ENCODE measurements at regions not wholly inside any gene's neighbourhood (a gene's known extent, or its start where the extent isn't known, plus 50 kb on each side); places are given as distances from the start of the nearest gene placed in this dataset.
"Not testable (repeated sequence)": the region's sequence is repeated elsewhere in the genome, so short reads cannot be mapped to it uniquely, and the experiment has no call there.

DNA sequence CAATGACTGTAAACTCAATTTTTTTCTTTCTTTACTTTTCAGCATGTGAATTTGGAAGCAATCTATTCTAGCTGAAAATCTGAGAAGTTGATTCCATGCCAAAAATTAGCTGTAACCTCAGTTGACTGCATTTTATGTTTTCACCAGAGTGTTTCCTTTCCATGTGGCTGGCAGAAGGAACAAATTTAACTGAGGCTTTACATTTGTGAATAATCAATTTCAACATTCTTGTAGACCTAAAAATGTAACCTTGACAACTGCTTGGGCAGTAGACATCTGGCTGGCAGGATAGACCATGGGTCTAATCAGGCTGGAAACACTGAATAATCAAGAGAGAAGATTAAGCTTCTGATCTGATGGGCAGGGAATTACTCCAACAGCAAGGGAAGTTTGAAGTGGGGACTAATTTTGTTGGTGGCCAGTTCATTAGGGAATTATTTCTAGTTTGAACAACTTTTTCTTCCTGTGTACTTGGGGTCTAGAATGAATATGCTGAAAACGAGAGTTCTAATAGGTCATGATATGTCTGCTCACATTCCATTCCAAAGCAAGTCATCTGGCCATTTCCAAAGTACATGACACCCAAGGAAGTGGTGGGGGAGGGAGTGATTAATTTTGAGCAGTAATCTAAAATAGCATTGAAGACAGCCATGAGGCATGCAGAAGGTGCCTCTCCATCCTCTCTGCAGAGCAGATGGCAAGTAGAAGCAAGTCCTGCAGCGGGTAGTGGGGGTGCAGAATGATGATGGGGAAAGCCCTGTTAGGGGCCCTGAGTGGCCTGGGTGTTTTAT, 68.2 kb downstream of the ATP23 start:
- TF ChIP-seq, protein P1, sequence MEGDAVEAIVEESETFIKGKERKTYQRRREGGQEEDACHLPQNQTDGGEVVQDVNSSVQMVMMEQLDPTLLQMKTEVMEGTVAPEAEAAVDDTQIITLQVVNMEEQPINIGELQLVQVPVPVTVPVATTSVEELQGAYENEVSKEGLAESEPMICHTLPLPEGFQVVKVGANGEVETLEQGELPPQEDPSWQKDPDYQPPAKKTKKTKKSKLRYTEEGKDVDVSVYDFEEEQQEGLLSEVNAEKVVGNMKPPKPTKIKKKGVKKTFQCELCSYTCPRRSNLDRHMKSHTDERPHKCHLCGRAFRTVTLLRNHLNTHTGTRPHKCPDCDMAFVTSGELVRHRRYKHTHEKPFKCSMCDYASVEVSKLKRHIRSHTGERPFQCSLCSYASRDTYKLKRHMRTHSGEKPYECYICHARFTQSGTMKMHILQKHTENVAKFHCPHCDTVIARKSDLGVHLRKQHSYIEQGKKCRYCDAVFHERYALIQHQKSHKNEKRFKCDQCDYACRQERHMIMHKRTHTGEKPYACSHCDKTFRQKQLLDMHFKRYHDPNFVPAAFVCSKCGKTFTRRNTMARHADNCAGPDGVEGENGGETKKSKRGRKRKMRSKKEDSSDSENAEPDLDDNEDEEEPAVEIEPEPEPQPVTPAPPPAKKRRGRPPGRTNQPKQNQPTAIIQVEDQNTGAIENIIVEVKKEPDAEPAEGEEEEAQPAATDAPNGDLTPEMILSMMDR (IDR thresholded peaks at IDR 0.05; ENCODE audit: low read depth, low read length) = no peak
- H3K4me3 ChIP-seq (ENCODE audit: low read depth, low read length) = no peak overlapping the region

DNA sequence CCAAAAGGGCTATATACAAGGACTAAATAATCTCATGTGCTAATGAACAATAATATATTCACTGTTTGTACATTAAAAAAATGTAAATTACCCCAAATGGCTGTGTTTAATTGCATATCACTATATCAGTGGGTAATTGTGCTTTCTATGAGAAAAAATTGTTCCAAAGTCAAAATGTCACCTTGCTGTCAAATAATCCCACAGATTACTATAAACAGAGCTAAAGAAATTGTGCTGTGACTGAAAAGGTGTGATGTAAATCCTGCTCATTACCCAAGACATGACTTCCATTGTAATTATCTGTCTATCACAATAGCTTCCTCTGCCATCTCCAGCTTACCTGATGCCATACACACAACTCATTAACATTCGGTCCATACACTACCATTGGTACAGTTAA, 70.3 kb downstream of the ATP23 start:
- TF ChIP-seq, protein P1 (IDR thresholded peaks at IDR 0.05; ENCODE audit: low read depth, low read length) = no peak
- H3K4me3 ChIP-seq (ENCODE audit: low read depth, low read length) = no peak overlapping the region

DNA sequence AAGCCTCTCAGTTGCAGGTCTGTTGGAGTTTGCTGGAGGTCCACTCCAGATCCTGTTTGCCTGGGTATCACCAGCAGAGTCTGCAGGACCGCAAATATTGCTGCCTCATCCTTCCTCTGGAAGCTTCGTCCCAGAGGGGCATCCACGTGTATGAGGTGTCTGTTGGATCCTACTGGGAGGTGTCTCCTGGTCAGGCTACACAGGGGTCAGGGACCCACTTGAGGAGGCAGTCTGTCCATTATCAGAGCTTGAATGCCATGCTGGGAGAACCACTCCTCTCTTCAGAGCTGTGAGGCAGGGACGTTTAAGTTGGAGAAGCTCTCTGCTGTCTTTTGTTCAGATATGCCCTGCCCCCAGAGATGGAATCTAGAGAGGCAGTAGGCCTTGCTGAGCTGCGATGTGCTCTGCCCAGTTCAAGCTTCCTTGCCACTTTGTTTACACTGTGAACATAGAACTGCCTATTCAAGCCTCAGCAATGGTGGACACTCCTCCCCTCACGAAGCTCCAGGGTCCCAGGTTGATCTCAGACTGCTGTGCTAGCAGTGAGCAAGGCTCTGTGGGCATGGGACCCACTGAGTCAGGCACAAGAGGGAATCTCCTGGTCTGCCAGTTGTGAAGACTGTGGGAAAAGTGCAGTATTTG, 81.1 kb downstream of the ATP23 start:
- not testable (repeated sequence) for H3K4me3 ChIP-seq (ENCODE audit: low read depth, low read length)

DNA sequence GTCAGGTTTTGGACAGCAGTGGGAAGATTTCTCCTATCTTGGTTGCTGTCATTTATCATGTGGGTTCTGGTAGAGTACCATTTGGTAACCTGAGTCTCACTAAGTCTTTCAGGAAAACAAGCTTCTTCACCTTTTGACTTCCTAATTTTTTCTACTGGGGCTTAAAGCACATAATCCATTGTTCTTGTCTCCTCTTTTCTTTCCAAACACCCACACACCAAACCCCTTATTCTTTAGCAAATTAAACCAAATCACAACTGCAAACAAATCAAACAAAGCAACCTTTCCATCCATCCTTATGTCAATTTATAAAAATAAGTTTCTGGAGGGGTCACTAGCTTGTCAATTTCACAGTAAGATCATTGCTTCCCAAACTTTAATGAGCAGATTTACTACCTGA, 84.1 kb downstream of the ATP23 start:
- TF ChIP-seq, protein P1 (IDR thresholded peaks at IDR 0.05; ENCODE audit: low read depth, low read length) = no peak
- H3K4me3 ChIP-seq (ENCODE audit: low read depth, low read length) = no peak overlapping the region

DNA sequence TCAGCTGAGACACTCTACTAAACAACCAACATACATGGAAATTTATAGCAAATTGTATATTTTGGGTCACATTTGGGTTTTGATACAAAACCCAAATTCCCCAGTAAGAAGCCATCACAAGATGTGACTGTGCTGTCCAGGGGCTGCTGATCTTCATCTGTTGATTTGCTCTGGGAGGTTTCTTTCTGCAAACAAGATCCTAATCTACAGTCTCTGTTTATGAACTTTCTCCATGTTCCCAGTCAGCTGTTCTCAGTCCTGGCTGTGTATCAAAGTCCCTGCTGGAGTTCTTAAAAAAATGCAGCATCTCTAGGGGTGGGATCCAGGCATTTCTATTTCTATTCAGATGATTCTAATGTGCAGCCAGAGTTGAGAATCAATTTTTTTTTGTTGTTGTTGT, 85.1 kb downstream of the ATP23 start:
- TF ChIP-seq, protein P1 (IDR thresholded peaks at IDR 0.05; ENCODE audit: low read depth, low read length) = no peak
- no peak overlapping the region for H3K4me3 ChIP-seq (ENCODE audit: low read depth, low read length)

DNA sequence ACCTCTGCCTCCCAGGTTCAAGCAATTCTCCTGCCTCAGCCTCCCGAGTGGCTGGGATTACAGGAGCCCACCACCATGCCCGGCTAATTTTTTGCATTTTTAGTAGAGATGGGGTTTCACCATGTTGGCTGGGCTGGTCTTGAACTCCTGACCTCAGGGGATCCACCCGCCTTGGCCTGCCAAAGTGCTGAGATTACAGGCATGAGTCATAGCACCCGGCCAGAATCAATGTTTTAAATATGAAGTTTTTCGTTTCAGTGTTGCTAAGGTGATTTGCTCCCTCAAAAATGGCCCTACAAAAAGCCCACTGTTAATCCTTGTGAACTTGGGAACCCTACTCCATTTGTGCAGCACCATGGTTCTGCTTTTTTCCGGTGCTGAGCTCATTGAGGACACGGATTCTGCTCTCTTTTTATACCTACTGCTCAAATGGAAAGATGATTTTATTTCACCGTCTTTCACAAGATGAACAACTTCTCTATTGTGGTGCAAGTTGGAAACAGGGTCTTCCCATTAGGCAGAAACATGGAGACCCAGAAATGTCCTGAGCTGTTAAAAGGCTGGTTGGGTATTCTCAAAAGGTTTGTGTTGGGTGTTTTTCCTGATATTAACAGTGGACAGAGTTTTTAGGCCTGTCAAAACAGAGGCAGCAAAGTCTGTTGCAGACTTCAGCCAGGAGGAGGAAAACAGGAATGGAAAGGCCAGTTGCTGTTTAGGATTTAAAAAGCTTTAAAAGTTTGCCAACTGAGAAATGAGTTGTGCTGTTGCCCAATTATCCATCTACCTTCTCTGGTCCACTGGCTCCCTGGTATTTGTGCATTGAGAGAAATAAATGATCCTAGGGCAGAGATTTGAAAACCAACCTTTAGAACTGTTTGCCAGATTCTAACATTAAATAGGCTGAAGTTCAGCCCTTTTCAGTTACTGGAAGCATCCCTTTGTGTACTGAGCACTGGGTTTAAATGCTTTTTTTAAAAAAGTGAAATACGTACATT, 85.8 kb downstream of the ATP23 start:
- TF ChIP-seq, protein P1 (IDR thresholded peaks at IDR 0.05; ENCODE audit: low read depth, low read length) = no peak
- no peak overlapping the region for H3K4me3 ChIP-seq (ENCODE audit: low read depth, low read length)

DNA sequence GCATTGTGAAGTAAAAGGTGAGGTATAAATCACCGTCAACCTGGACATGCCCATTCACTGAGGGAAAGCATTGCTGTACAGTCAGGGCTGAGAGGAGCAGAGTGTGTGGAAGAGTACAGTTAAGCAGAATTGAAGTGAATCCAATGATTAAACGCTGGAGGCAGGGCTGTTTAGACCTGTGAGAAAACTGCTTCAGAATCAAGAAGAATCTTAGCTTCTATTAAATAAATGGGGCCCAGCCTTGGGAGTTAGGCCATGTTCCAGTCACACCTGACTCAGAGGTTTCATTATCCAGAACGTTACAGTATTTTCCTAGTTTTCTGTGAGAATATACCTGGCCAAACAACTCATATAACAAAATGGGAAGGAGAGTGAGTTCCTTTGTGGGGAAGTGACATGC, 86.9 kb downstream of the ATP23 start:
- TF ChIP-seq, protein P1 (IDR thresholded peaks at IDR 0.05; ENCODE audit: low read depth, low read length) = no peak
- H3K4me3 ChIP-seq (ENCODE audit: low read depth, low read length) = no peak overlapping the region

Measured in WI38 (cell line).